ENCODE measurements at regions not wholly inside any gene's neighbourhood (a gene's known extent, or its start where the extent isn't known, plus 50 kb on each side); places are given as distances from the start of the nearest gene placed in this dataset.

- H3K9ac ChIP-seq (ENCODE audit: control insufficient read depth, extremely low read depth, insufficient read depth, low read length), result no peak overlapping the region
- no peak overlapping the region for H3K27ac ChIP-seq (ENCODE audit: control insufficient read depth, insufficient read depth, low read length)
- H3K4me3 ChIP-seq (ENCODE audit: control insufficient read depth in 2 of 3, extremely low read depth in 1 of 3, insufficient read depth in 2 of 3, low read depth in 1 of 3, low read length in 3 of 3), result no peak overlapping the region
- no peak overlapping the region for H2AFZ ChIP-seq (ENCODE audit: control insufficient read depth, low read length)
- H3K4me1 ChIP-seq (ENCODE audit: control insufficient read depth, extremely low read depth, insufficient read depth, low read length), result no peaks in the 10 kb centered on the region
- TF ChIP-seq CTCF (optimal IDR thresholded peaks at IDR 0.05 in 1 of 3, IDR thresholded peaks at IDR 0.05 in 1 of 3, conservative IDR thresholded peaks at IDR 0.05 in 1 of 3; ENCODE audit: extremely low read depth in 1 of 3, insufficient read depth in 2 of 3, low read length in 3 of 3) (no peak), EZH2 (IDR thresholded peaks at IDR 0.05; ENCODE audit: low read length) (no peak)
- no peaks in the 10 kb centered on the region for H3K36me3 ChIP-seq (ENCODE audit: control insufficient read depth in 2 of 2, extremely low read depth in 1 of 2, insufficient read depth in 2 of 2, low read length in 2 of 2)
- no peaks in the 10 kb centered on the region for H3K9me1 ChIP-seq (ENCODE audit: control insufficient read depth, extremely low read depth, insufficient read depth, low read length)
- no peak for DNase-seq (ENCODE audit: low read depth, low spot score)
- FAIRE-seq, result no peak
- no peaks in the 10 kb centered on the region for H3K9me3 ChIP-seq (ENCODE audit: control insufficient read depth, low read depth, low read length)
- no peaks in the 10 kb centered on the region for H3K79me2 ChIP-seq (ENCODE audit: control insufficient read depth, insufficient read depth, low read length)
- H3K4me2 ChIP-seq (ENCODE audit: control insufficient read depth, extremely low read depth, insufficient read depth, low read depth, low read length), result no peak overlapping the region
- H4K20me1 ChIP-seq (ENCODE audit: control insufficient read depth, extremely low read depth, insufficient read depth, low read length), result no peaks in the 10 kb centered on the region
- dilution Hi-C loops (cut with MboI; ENCODE audit: extremely low pct_ligation_motif_present, low sequenced_read_pairs), result no loop called here
- no peaks in the 10 kb centered on the region for H3K27me3 ChIP-seq (ENCODE audit: control insufficient read depth, extremely low read depth, insufficient read depth, low read length)
Measured at GRCh38 chr4:63349674-63350025, 1059.6 kb downstream of the TECRL start.

- no peak overlapping the region for H2AFZ ChIP-seq (ENCODE audit: control insufficient read depth, low read length)
- H3K4me3 ChIP-seq (ENCODE audit: control insufficient read depth in 2 of 3, extremely low read depth in 1 of 3, insufficient read depth in 2 of 3, low read depth in 1 of 3, low read length in 3 of 3), result no peak overlapping the region
- DNase-seq (ENCODE audit: low read depth, low spot score) (no peak), FAIRE-seq (no peak)
- TF ChIP-seq EZH2 (IDR thresholded peaks at IDR 0.05; ENCODE audit: low read length) (no peak), CTCF (optimal IDR thresholded peaks at IDR 0.05 in 1 of 3, IDR thresholded peaks at IDR 0.05 in 1 of 3, conservative IDR thresholded peaks at IDR 0.05 in 1 of 3; ENCODE audit: extremely low read depth in 1 of 3, insufficient read depth in 2 of 3, low read length in 3 of 3) (no peak)
- H3K27ac ChIP-seq (ENCODE audit: control insufficient read depth, insufficient read depth, low read length), result no peak overlapping the region
- H3K27me3 ChIP-seq (ENCODE audit: control insufficient read depth, extremely low read depth, insufficient read depth, low read length), result no peaks in the 10 kb centered on the region
- H3K4me1 ChIP-seq (ENCODE audit: control insufficient read depth, extremely low read depth, insufficient read depth, low read length), result no peaks in the 10 kb centered on the region
- no peaks in the 10 kb centered on the region for H3K36me3 ChIP-seq (ENCODE audit: control insufficient read depth in 2 of 2, extremely low read depth in 1 of 2, insufficient read depth in 2 of 2, low read length in 2 of 2)
- no peak overlapping the region for H3K9ac ChIP-seq (ENCODE audit: control insufficient read depth, extremely low read depth, insufficient read depth, low read length)
- no peak overlapping the region for H3K4me2 ChIP-seq (ENCODE audit: control insufficient read depth, extremely low read depth, insufficient read depth, low read depth, low read length)
- H4K20me1 ChIP-seq (ENCODE audit: control insufficient read depth, extremely low read depth, insufficient read depth, low read length), result no peaks in the 10 kb centered on the region
- no peaks in the 10 kb centered on the region for H3K79me2 ChIP-seq (ENCODE audit: control insufficient read depth, insufficient read depth, low read length)
- no peaks in the 10 kb centered on the region for H3K9me3 ChIP-seq (ENCODE audit: control insufficient read depth, low read depth, low read length)
- dilution Hi-C loops (cut with MboI; ENCODE audit: extremely low pct_ligation_motif_present, low sequenced_read_pairs), result no loop called here
- no peaks in the 10 kb centered on the region for H3K9me1 ChIP-seq (ENCODE audit: control insufficient read depth, extremely low read depth, insufficient read depth, low read length)
Measured at GRCh38 chr4:63348735-63349673, 1060.2 kb downstream of the TECRL start.

All from keratinocyte (primary cell).